H1 (cell line): ENCODE measurements at regions not wholly inside any gene's neighbourhood (a gene's known extent, or its start where the extent isn't known, plus 50 kb on each side); places are given as distances from the start of the nearest gene placed in this dataset.
A peak's percentile ranks its signal among the peaks of the same experiment; 100 is the strongest.

Experiments used
- CTCF ChIA-PET: fragments of 300-600 bp; sonication (Branson Sonifier 250); formaldehyde crosslinking; loops from one replicate; lab custom pipeline; 2021; ENCODE audit not compliant: partially characterized antibody; lab: Charles Lee
- POLR2A ChIA-PET: fragments of 300-600 bp; sonication (Branson Sonifier 250); formaldehyde crosslinking; loops from one replicate; lab custom pipeline; 2021; ENCODE audit warnings: inconsistent platforms; ENCODE audit not compliant: partially characterized antibody; lab: Charles Lee
- DNase-seq, 2 experiments: peaks; one replicate each; pipeline versions ENCODE4 v3.0.0 to v3.0.0-alpha.2; 2010 to 2022; ENCODE audit warnings: low spot score in 2 of 2, low read depth in 1 of 2, mixed read lengths in 1 of 2
- FAIRE-seq: peaks from 2 replicates; lab custom pipeline; 2011; peaks lifted over from hg19 to GRCh38; lab: Jason Lieb, UNC
- H2AFZ ChIP-seq: 2 replicates; pipeline ENCODE4 v1.8.1; 2012; ENCODE audit warnings: low read length, inconsistent platforms
- H2AK5ac ChIP-seq: 2 replicates; pipeline ENCODE4 v1.6.1; 2013; ENCODE audit warnings: low read depth, low read length
- H2BK120ac ChIP-seq: replicated peaks from 2 replicates; pipeline ENCODE3; 2013; ENCODE audit warnings: low read depth, low read length, inconsistent platforms
- H2BK12ac ChIP-seq: 2 replicates; pipeline ENCODE4 v1.6.1; 2013; ENCODE audit warnings: low read depth, low read length
- H2BK15ac ChIP-seq: 2 replicates; pipeline ENCODE4 v1.6.1; 2013; ENCODE audit warnings: low read length
- H2BK20ac ChIP-seq: 2 replicates; pipeline ENCODE4 v1.6.1; 2013; ENCODE audit warnings: low read length
- H2BK5ac ChIP-seq: 2 replicates; pipeline ENCODE4 v1.6.1; 2013; ENCODE audit warnings: low read depth, low read length
- H3K14ac ChIP-seq: 2 replicates; pipeline ENCODE4 v1.6.1; 2013; ENCODE audit warnings: inconsistent platforms; ENCODE audit not compliant: insufficient read length
- H3K18ac ChIP-seq: 2 replicates; pipeline ENCODE4 v1.6.1; 2013; ENCODE audit warnings: low read length; ENCODE audit errors: extremely low read depth
- H3K23ac ChIP-seq: 2 replicates; pipeline ENCODE4 v1.6.1; 2013; ENCODE audit warnings: inconsistent platforms; ENCODE audit not compliant: insufficient read length
- H3K23me2 ChIP-seq: 2 replicates; pipeline ENCODE4 v1.6.1; 2013; ENCODE audit warnings: low read depth, low read length
- H3K27ac ChIP-seq: 2 replicates; pipeline ENCODE4 v1.6.1; 2011; ENCODE audit warnings: low read depth, low read length, inconsistent platforms
- H3K27me3 ChIP-seq, 4 experiments: replicated peaks in 1 of 4; 1 replicate in 1 of 4; 2 replicates in 3 of 4; pipeline versions ENCODE4 v1.6.1 to v1.8.1; 2011 to 2013; ENCODE audit warnings: low read length in 3 of 4, mild to moderate bottlenecking in 3 of 4, inconsistent platforms in 2 of 4, mixed read lengths in 2 of 4, moderate library complexity in 1 of 4; ENCODE audit not compliant: control insufficient read depth in 3 of 4, insufficient read depth in 3 of 4; ENCODE audit errors: extremely low read depth in 1 of 4
- H3K36me3 ChIP-seq, 4 experiments: 2 replicates each; pipeline versions ENCODE4 v1.6.1 to v1.8.1; 2011 to 2013; ENCODE audit warnings: mild to moderate bottlenecking in 4 of 4, low read length in 3 of 4, moderate library complexity in 2 of 4, control low read depth in 1 of 4, inconsistent platforms in 1 of 4; ENCODE audit not compliant: insufficient read depth in 4 of 4, control insufficient read depth in 2 of 4
- H3K4ac ChIP-seq: replicated peaks from 2 replicates; pipeline ENCODE3; 2013; ENCODE audit warnings: low read length, low read depth, mixed read lengths, inconsistent platforms; ENCODE audit not compliant: insufficient read length
- H3K4me1 ChIP-seq, 4 experiments: replicated peaks in 1 of 4; 1 replicate in 1 of 4; 2 replicates in 3 of 4; pipeline versions ENCODE4 v1.6.1 to v1.8.1; 2011 to 2013; ENCODE audit warnings: low read length in 3 of 4, inconsistent platforms in 2 of 4, mixed read lengths in 1 of 4; ENCODE audit not compliant: insufficient read depth in 4 of 4, control insufficient read depth in 3 of 4
- H3K4me2 ChIP-seq, 2 experiments: 2 replicates each; pipeline versions ENCODE4 v1.6.1 to v1.8.1; 2011 to 2013; ENCODE audit warnings: low read depth in 2 of 2, low read length in 2 of 2, control low read depth in 1 of 2, inconsistent platforms in 1 of 2, mild to moderate bottlenecking in 1 of 2; ENCODE audit not compliant: insufficient read depth in 1 of 2
- H3K4me3 ChIP-seq, 4 experiments: fragments of 200-600, 300-600 bp in 1 of 4; sonication (generic), shearing (Covaris generic), sonication (Bioruptor Twin) in 1 of 4; 2 replicates each; pipeline versions ENCODE4 v1.5.1 to v1.8.1; 2011 to 2016; ENCODE audit warnings: low read length in 4 of 4, low read depth in 3 of 4, control low read depth in 2 of 4, inconsistent platforms in 2 of 4, mild to moderate bottlenecking in 2 of 4, mixed read lengths in 1 of 4, moderate library complexity in 1 of 4; ENCODE audit not compliant: insufficient read depth in 2 of 4; ENCODE audit errors: extremely low read depth in 1 of 4
- H3K56ac ChIP-seq: replicated peaks from 2 replicates; pipeline ENCODE3; 2013; ENCODE audit warnings: low read depth, mild to moderate bottlenecking, mixed read lengths, low read length, inconsistent platforms; ENCODE audit not compliant: insufficient read length
- H3K79me1 ChIP-seq: 2 replicates; pipeline ENCODE4 v1.6.1; 2013; ENCODE audit warnings: low read depth, low read length, control low read depth
- H3K79me2 ChIP-seq, 2 experiments: 2 replicates each; pipeline versions ENCODE4 v1.6.1 to v1.8.1; 2012 to 2013; ENCODE audit warnings: low read length in 2 of 2, mild to moderate bottlenecking in 2 of 2, inconsistent platforms in 1 of 2; ENCODE audit not compliant: insufficient read depth in 2 of 2, control insufficient read depth in 1 of 2
- H3K9ac ChIP-seq, 4 experiments: replicated peaks in 1 of 4; 1 replicate in 1 of 4; 2 replicates in 3 of 4; pipeline versions ENCODE4 v1.6.1 to v1.8.1; 2011 to 2013; ENCODE audit warnings: low read depth in 3 of 4, low read length in 3 of 4, control low read depth in 2 of 4, mild to moderate bottlenecking in 2 of 4, moderate library complexity in 2 of 4, inconsistent platforms in 1 of 4; ENCODE audit errors: extremely low read depth in 1 of 4
- H3K9me3 ChIP-seq, 2 experiments: 2 replicates each; pipeline versions ENCODE4 v1.6.1 to v1.8.1; 2012 to 2013; ENCODE audit warnings: mild to moderate bottlenecking in 2 of 2, moderate library complexity in 2 of 2, control low read depth in 1 of 2, inconsistent platforms in 1 of 2, low read depth in 1 of 2, low read length in 1 of 2, mixed read lengths in 1 of 2; ENCODE audit not compliant: insufficient read depth in 2 of 2
- H4K20me1 ChIP-seq, 2 experiments: replicated peaks in 1 of 2; 2 replicates each; pipeline versions ENCODE3 to v1.8.1; 2011 to 2013; ENCODE audit warnings: inconsistent platforms in 2 of 2, low read length in 2 of 2, mild to moderate bottlenecking in 1 of 2; ENCODE audit not compliant: insufficient read depth in 2 of 2, control insufficient read depth in 1 of 2
- H4K5ac ChIP-seq: 2 replicates; pipeline ENCODE4 v1.6.1; 2013; ENCODE audit warnings: low read length, low read depth, mixed read lengths, inconsistent platforms; ENCODE audit not compliant: insufficient read length
- H4K8ac ChIP-seq: 2 replicates; pipeline ENCODE4 v1.8.0; 2013; ENCODE audit warnings: mild to moderate bottlenecking, moderate library complexity, low read length, inconsistent platforms; ENCODE audit not compliant: insufficient read depth; ENCODE audit errors: extremely low read depth
- H4K91ac ChIP-seq: replicated peaks from 2 replicates; pipeline ENCODE3; 2013; ENCODE audit warnings: low read length, mixed read lengths, inconsistent platforms; ENCODE audit not compliant: insufficient read length
- CTBP2 ChIP-seq: IDR thresholded peaks from 2 replicates; pipeline ENCODE4 v1.7.0; 2011; ENCODE audit warnings: borderline replicate concordance, mild to moderate bottlenecking, moderate library complexity, mixed read lengths, low read length; ENCODE audit not compliant: insufficient read depth, insufficient read length
- POLR2A ChIP-seq, 2 experiments: IDR thresholded peaks; 1 replicate in 1 of 2; 2 replicates in 1 of 2; pipeline ENCODE4 v1.6.1; 2011; ENCODE audit warnings: low read depth in 2 of 2, low read length in 2 of 2, mild to moderate bottlenecking in 2 of 2; ENCODE audit errors: control extremely low read depth in 1 of 2
- SP4 ChIP-seq: IDR thresholded peaks from 2 replicates; pipeline ENCODE4 v1.6.1; 2012; ENCODE audit warnings: low read length, inconsistent platforms
- TAF1 ChIP-seq: IDR thresholded peaks from 2 replicates; pipeline ENCODE4 v1.6.1; 2011; ENCODE audit warnings: mild to moderate bottlenecking, low read depth, low read length
- TCF12 ChIP-seq: IDR thresholded peaks from 2 replicates; pipeline ENCODE4 v1.6.1; 2011; ENCODE audit warnings: low read depth, mild to moderate bottlenecking, low read length
- WGBS, 2 experiments: shearing (Covaris generic) in 1 of 2; methylation state at CpG; one replicate each; pipeline versions ENCODE4 v1.1.6 to v1.1.7; 2013 to 2015; ENCODE audit warnings: low lambda C conversion rate in 2 of 2, mixed read lengths in 2 of 2, inconsistent platforms in 1 of 2, low coverage in 1 of 2, missing lambda C conversion rate in 1 of 2; ENCODE audit not compliant: insufficient replicate concordance in 2 of 2, insufficient coverage in 1 of 2, insufficient read length in 1 of 2; ENCODE audit errors: extremely low coverage in 1 of 2, missing lambda C conversion rate in 1 of 2; 5-methylcytosine and 5-hydroxymethylcytosine counted together

- no peak overlapping the region for H2BK12ac ChIP-seq
- H3K9ac ChIP-seq = no peak overlapping the region
- no peak overlapping the region for H3K27ac ChIP-seq
- no peaks in the 10 kb centered on the region; a peak in 1 of 4 replicates for H3K9me3 ChIP-seq
- H3K4ac ChIP-seq = no peak overlapping the region
- no peak for FAIRE-seq
- no peaks in the 10 kb centered on the region for H3K36me3 ChIP-seq
- no peaks in the 10 kb centered on the region for H3K79me2 ChIP-seq
- TF ChIP-seq TCF12 = no peak
- TF ChIP-seq TAF1 = no peak
- no peak for TF ChIP-seq CTBP2
- no peak for TF ChIP-seq POLR2A (IDR thresholded peaks at IDR 0.05; ENCODE audit: control extremely low read depth in 1 of 2, low read depth in 2 of 2, low read length in 2 of 2)
- no peak for TF ChIP-seq SP4
- TF ChIP-seq, all 59 proteins: peak for 0
- H2BK15ac ChIP-seq = no peak overlapping the region
- no peak overlapping the region for H4K8ac ChIP-seq
- H2BK5ac ChIP-seq = no peak overlapping the region
- no peak overlapping the region for H3K18ac ChIP-seq
- no peaks in the 10 kb centered on the region for H3K23me2 ChIP-seq
- H3K27me3 ChIP-seq = no peaks in the 10 kb centered on the region
- no peak overlapping the region for H2AK5ac ChIP-seq
- H4K91ac ChIP-seq = peak overlapping the region; percentile 44
- no peak overlapping the region for H3K14ac ChIP-seq
- H2BK120ac ChIP-seq = no peak overlapping the region
- no peak overlapping the region for H3K23ac ChIP-seq
- H3K56ac ChIP-seq = no peak overlapping the region
- no peak overlapping the region for H3K4me3 ChIP-seq
- ChIA-PET POLR2A (no interaction called here), CTCF (interaction anchor here (0.8 to 2.2 kb wide), 3 partner anchors 10 to 99 kb away, joined by 3 to 12 read pairs (median 3); no protein-coding TSS in a partner anchor)
- no peak overlapping the region for H3K4me2 ChIP-seq
- 79% methylated on average over 7 of the region's 7 CpGs; no CpG with 5 or more reads in 1 of the 2 experiments for WGBS, 2 experiments
- H2BK20ac ChIP-seq = no peak overlapping the region
- H4K5ac ChIP-seq = no peak overlapping the region
- no peaks in the 10 kb centered on the region for H3K79me1 ChIP-seq
- H2AFZ ChIP-seq = no peak overlapping the region
- no peaks in the 10 kb centered on the region for H4K20me1 ChIP-seq
- no peak for DNase-seq
- peaks cover 0 to 4% (median 1%) of the 10 kb centered on the region in 4 experiments; a peak in 1 of 7 replicates for H3K4me1 ChIP-seq
Measured at GRCh38 chr1:5646486-5647149, 345.6 kb downstream of the NPHP4 start.
